ENCODE measurements at regions not wholly inside any gene's neighbourhood (a gene's known extent, or its start where the extent isn't known, plus 50 kb on each side); places are given as distances from the start of the nearest gene placed in this dataset.

DNA sequence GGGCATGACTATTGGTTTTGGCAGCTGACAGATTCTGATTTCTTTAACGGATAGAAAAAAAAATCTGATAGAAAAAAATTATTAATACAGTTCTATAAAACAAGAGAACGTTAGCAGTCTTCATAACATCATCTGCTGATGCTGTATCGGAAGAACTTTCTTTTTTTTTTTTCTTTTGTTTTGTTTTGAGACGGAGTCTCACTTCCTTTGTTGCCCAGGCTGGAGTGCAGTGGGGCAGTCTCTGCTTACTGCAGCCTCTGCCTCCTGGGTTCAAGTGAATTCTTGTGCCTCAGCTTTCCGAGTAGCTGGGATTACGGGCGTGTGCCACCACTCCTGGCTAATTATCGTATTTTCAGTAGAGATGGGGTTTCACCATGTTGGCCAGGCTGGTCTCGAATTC lies 271.2 kb upstream of the DPPA4 start:
- TF ChIP-seq, protein P1, sequence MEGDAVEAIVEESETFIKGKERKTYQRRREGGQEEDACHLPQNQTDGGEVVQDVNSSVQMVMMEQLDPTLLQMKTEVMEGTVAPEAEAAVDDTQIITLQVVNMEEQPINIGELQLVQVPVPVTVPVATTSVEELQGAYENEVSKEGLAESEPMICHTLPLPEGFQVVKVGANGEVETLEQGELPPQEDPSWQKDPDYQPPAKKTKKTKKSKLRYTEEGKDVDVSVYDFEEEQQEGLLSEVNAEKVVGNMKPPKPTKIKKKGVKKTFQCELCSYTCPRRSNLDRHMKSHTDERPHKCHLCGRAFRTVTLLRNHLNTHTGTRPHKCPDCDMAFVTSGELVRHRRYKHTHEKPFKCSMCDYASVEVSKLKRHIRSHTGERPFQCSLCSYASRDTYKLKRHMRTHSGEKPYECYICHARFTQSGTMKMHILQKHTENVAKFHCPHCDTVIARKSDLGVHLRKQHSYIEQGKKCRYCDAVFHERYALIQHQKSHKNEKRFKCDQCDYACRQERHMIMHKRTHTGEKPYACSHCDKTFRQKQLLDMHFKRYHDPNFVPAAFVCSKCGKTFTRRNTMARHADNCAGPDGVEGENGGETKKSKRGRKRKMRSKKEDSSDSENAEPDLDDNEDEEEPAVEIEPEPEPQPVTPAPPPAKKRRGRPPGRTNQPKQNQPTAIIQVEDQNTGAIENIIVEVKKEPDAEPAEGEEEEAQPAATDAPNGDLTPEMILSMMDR (conservative IDR thresholded peaks at IDR 0.05 in 1 of 2, IDR thresholded peaks at IDR 0.05 in 1 of 2; ENCODE audit: extremely low read depth in 1 of 2, insufficient read depth in 1 of 2, low read depth in 1 of 2, low read length in 2 of 2): no peak
- no peak for TF ChIP-seq EZH2 (IDR thresholded peaks at IDR 0.05; ENCODE audit: borderline replicate concordance, low read length)

Measured in mammary epithelial cell (primary cell).